DND-41 (cell line): ENCODE measurements at regions not wholly inside any gene's neighbourhood (a gene's known extent, or its start where the extent isn't known, plus 50 kb on each side); places are given as distances from the start of the nearest gene placed in this dataset.

Source experiments
- CTCF ChIP-seq: IDR thresholded peaks from 2 replicates; pipeline ENCODE4 v1.5.1; 2012; ENCODE audit warnings: borderline replicate concordance, low read length, moderate library complexity, mild to moderate bottlenecking; ENCODE audit not compliant: poor library complexity, severe bottlenecking; ENCODE audit errors: extremely low read depth
- EZH2 ChIP-seq: IDR thresholded peaks from 3 replicates; pipeline ENCODE4 v1.6.1; 2012; ENCODE audit warnings: borderline replicate concordance, low read depth, mild to moderate bottlenecking, moderate library complexity, low read length, inconsistent platforms; ENCODE audit not compliant: severe bottlenecking

- no peak for TF ChIP-seq CTCF
- TF ChIP-seq EZH2, result no peak
Observed at GRCh38 chr4:72876946-72877345, 192.6 kb downstream of the COX18 start.
